GM12801 (cell line): ENCODE measurements at regions not wholly inside any gene's neighbourhood (a gene's known extent, or its start where the extent isn't known, plus 50 kb on each side); places are given as distances from the start of the nearest gene placed in this dataset.

Experiments used
- CTCF ChIP-seq: IDR thresholded peaks from one replicate; pipeline ENCODE4 v1.5.1; 2011; ENCODE audit warnings: control low read depth; ENCODE audit not compliant: insufficient read length; ENCODE audit errors: extremely low read depth

- TF ChIP-seq CTCF: no peak
These were observed 89.7 kb upstream of the YWHAQ start for GRCh38 chr2:9720352-9721093.

- TF ChIP-seq CTCF: no peak
These were observed 90.5 kb upstream of the YWHAQ start for GRCh38 chr2:9721344-9721743.

GRCh38 chr2:9722451-9722850 is 91.7 kb upstream of the YWHAQ start:
- no peak for TF ChIP-seq CTCF

GRCh38 chr2:9724565-9724964 is 93.8 kb upstream of the YWHAQ start:
- no peak for TF ChIP-seq CTCF

GRCh38 chr2:9725106-9725505 is 94.3 kb upstream of the YWHAQ start:
- no peak for TF ChIP-seq CTCF

- TF ChIP-seq CTCF: no peak
These were observed 102.0 kb upstream of the YWHAQ start for GRCh38 chr2:9732824-9733223.

GRCh38 chr2:9734308-9734707 is 103.5 kb upstream of the YWHAQ start:
- no peak for TF ChIP-seq CTCF
